ENCODE measurements at regions not wholly inside any gene's neighbourhood (a gene's known extent, or its start where the extent isn't known, plus 50 kb on each side); places are given as distances from the start of the nearest gene placed in this dataset.

DNA sequence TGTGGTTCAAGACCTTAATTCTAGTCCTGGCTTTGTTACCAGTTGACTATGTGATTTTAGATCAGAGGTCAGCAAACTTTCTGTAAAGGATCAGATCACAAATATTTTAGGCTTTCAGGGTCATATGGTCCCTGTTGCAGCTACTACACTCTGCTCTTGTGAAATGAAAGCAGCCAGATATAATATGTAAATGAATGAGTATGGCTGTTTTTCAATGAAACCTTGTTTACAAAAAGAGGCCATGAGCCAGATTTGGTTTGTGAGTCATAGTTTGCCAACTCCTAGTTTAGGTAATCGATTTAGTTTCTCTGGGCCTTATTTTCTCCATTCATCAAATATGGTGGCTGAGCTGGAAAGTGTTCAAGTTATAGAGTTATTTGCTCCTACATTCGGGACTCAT is 346.7 kb downstream of the NUF2 start:
- TF ChIP-seq, protein P1, sequence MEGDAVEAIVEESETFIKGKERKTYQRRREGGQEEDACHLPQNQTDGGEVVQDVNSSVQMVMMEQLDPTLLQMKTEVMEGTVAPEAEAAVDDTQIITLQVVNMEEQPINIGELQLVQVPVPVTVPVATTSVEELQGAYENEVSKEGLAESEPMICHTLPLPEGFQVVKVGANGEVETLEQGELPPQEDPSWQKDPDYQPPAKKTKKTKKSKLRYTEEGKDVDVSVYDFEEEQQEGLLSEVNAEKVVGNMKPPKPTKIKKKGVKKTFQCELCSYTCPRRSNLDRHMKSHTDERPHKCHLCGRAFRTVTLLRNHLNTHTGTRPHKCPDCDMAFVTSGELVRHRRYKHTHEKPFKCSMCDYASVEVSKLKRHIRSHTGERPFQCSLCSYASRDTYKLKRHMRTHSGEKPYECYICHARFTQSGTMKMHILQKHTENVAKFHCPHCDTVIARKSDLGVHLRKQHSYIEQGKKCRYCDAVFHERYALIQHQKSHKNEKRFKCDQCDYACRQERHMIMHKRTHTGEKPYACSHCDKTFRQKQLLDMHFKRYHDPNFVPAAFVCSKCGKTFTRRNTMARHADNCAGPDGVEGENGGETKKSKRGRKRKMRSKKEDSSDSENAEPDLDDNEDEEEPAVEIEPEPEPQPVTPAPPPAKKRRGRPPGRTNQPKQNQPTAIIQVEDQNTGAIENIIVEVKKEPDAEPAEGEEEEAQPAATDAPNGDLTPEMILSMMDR (IDR thresholded peaks at IDR 0.05): no peak
- TF ChIP-seq POLR2AphosphoS5 (IDR thresholded peaks at IDR 0.05; ENCODE audit: insufficient read depth in 1 of 2, low read depth in 1 of 2): no peak
